ENCODE measurements at regions not wholly inside any gene's neighbourhood (a gene's known extent, or its start where the extent isn't known, plus 50 kb on each side); places are given as distances from the start of the nearest gene placed in this dataset.

GRCh38 chr9:96130970-96131369 lies 171.0 kb downstream of the HSD17B3 start:
- Histone ChIP-seq H3K27me3 (ENCODE audit: control insufficient read depth in 1 of 2, insufficient read depth in 2 of 2, low read length in 1 of 2) (no peaks in the 10 kb centered on the region), H3K4me1 (ENCODE audit: control insufficient read depth in 1 of 2, insufficient read depth in 2 of 2, low read length in 2 of 2) (no peaks in the 10 kb centered on the region), H3K4me3 (ENCODE audit: low read length in 2 of 2) (no peak overlapping the region), H3K27ac (ENCODE audit: low read depth in 1 of 2, low read length in 2 of 2) (no peak overlapping the region), H3K36me3 (ENCODE audit: control insufficient read depth in 1 of 2, insufficient read depth in 2 of 2, low read length in 1 of 2) (no peaks in the 10 kb centered on the region), H3K9me3 (ENCODE audit: control insufficient read depth, low read length) (no peaks in the 10 kb centered on the region)
- WGBS, 2 donors, result 97 to 98% methylated on average over 3 of the region's 3 CpGs
- ATAC-seq (ENCODE audit: low FRiP score) (no peak), DNase-seq (no peak)
- intact Hi-C loops (cut with DNase I), result no loop called here

GRCh38 chr9:96129747-96130146 lies 172.2 kb downstream of the HSD17B3 start:
- H3K36me3 ChIP-seq (ENCODE audit: control insufficient read depth in 1 of 2, insufficient read depth in 2 of 2, low read length in 1 of 2), result no peaks in the 10 kb centered on the region
- DNase-seq (no peak), ATAC-seq (ENCODE audit: low FRiP score) (no peak)
- H3K4me3 ChIP-seq (ENCODE audit: low read length in 2 of 2), result no peak overlapping the region
- no peaks in the 10 kb centered on the region for H3K4me1 ChIP-seq (ENCODE audit: control insufficient read depth in 1 of 2, insufficient read depth in 2 of 2, low read length in 2 of 2)
- WGBS, 2 donors, result 88 to 89% methylated on average over 6 of the region's 6 CpGs
- no peaks in the 10 kb centered on the region for H3K9me3 ChIP-seq (ENCODE audit: control insufficient read depth, low read length)
- no peak overlapping the region for H3K27ac ChIP-seq (ENCODE audit: low read depth in 1 of 2, low read length in 2 of 2)
- H3K27me3 ChIP-seq (ENCODE audit: control insufficient read depth in 1 of 2, insufficient read depth in 2 of 2, low read length in 1 of 2), result no peaks in the 10 kb centered on the region
- intact Hi-C loops (cut with DNase I), result no loop called here

GRCh38 chr9:96128880-96129279 lies 173.1 kb downstream of the HSD17B3 start:
- Histone ChIP-seq H3K4me3 (ENCODE audit: low read length in 2 of 2) (no peak overlapping the region), H3K9me3 (ENCODE audit: control insufficient read depth, low read length) (no peaks in the 10 kb centered on the region), H3K27me3 (ENCODE audit: control insufficient read depth in 1 of 2, insufficient read depth in 2 of 2, low read length in 1 of 2) (no peaks in the 10 kb centered on the region), H3K36me3 (ENCODE audit: control insufficient read depth in 1 of 2, insufficient read depth in 2 of 2, low read length in 1 of 2) (no peaks in the 10 kb centered on the region), H3K27ac (ENCODE audit: low read depth in 1 of 2, low read length in 2 of 2) (no peak overlapping the region), H3K4me1 (ENCODE audit: control insufficient read depth in 1 of 2, insufficient read depth in 2 of 2, low read length in 2 of 2) (no peaks in the 10 kb centered on the region)
- no peak for ATAC-seq (ENCODE audit: low FRiP score)
- DNase-seq, result no peak
- 80 to 85% methylated on average over 2 of the region's 2 CpGs for WGBS, 2 donors
- intact Hi-C loops (cut with DNase I), result no loop called here

- ATAC-seq (ENCODE audit: low FRiP score) (no peak), DNase-seq (no peak)
- no peaks in the 10 kb centered on the region for H3K36me3 ChIP-seq (ENCODE audit: control insufficient read depth in 1 of 2, insufficient read depth in 2 of 2, low read length in 1 of 2)
- intact Hi-C loops (cut with DNase I), result no loop called here
- H3K4me1 ChIP-seq (ENCODE audit: control insufficient read depth in 1 of 2, insufficient read depth in 2 of 2, low read length in 2 of 2), result no peaks in the 10 kb centered on the region
- H3K4me3 ChIP-seq (ENCODE audit: low read length in 2 of 2), result no peak overlapping the region
- no peak overlapping the region for H3K27ac ChIP-seq (ENCODE audit: low read depth in 1 of 2, low read length in 2 of 2)
- 88 to 93% methylated on average over 21 of the region's 21 CpGs for WGBS, 2 donors
- H3K27me3 ChIP-seq (ENCODE audit: control insufficient read depth in 1 of 2, insufficient read depth in 2 of 2, low read length in 1 of 2), result no peaks in the 10 kb centered on the region
- H3K9me3 ChIP-seq (ENCODE audit: control insufficient read depth, low read length), result no peaks in the 10 kb centered on the region
These were observed 175.6 kb downstream of the HSD17B3 start for GRCh38 chr9:96126321-96126881.

GRCh38 chr9:96125624-96126023 lies 176.4 kb downstream of the HSD17B3 start:
- WGBS, 2 donors, result 81 to 83% methylated on average over 3 of the region's 3 CpGs
- Histone ChIP-seq H3K27ac (ENCODE audit: low read depth in 1 of 2, low read length in 2 of 2) (no peak overlapping the region), H3K4me3 (ENCODE audit: low read length in 2 of 2) (no peak overlapping the region), H3K9me3 (ENCODE audit: control insufficient read depth, low read length) (no peaks in the 10 kb centered on the region), H3K36me3 (ENCODE audit: control insufficient read depth in 1 of 2, insufficient read depth in 2 of 2, low read length in 1 of 2) (no peaks in the 10 kb centered on the region), H3K4me1 (ENCODE audit: control insufficient read depth in 1 of 2, insufficient read depth in 2 of 2, low read length in 2 of 2) (no peaks in the 10 kb centered on the region), H3K27me3 (ENCODE audit: control insufficient read depth in 1 of 2, insufficient read depth in 2 of 2, low read length in 1 of 2) (no peaks in the 10 kb centered on the region)
- DNase-seq (no peak), ATAC-seq (ENCODE audit: low FRiP score) (no peak)
- intact Hi-C loops (cut with DNase I), result no loop called here

- intact Hi-C loops (cut with DNase I), result no loop called here
- WGBS, 2 donors, result 67 to 71% methylated on average over 3 of the region's 3 CpGs
- Histone ChIP-seq H3K4me1 (ENCODE audit: control insufficient read depth in 1 of 2, insufficient read depth in 2 of 2, low read length in 2 of 2) (no peaks in the 10 kb centered on the region), H3K27ac (ENCODE audit: low read depth in 1 of 2, low read length in 2 of 2) (no peak overlapping the region), H3K27me3 (ENCODE audit: control insufficient read depth in 1 of 2, insufficient read depth in 2 of 2, low read length in 1 of 2) (no peaks in the 10 kb centered on the region), H3K9me3 (ENCODE audit: control insufficient read depth, low read length) (no peaks in the 10 kb centered on the region), H3K4me3 (ENCODE audit: low read length in 2 of 2) (no peak overlapping the region), H3K36me3 (ENCODE audit: control insufficient read depth in 1 of 2, insufficient read depth in 2 of 2, low read length in 1 of 2) (no peaks in the 10 kb centered on the region)
- ATAC-seq (ENCODE audit: low FRiP score) (no peak), DNase-seq (no peak)
These were observed 179.2 kb downstream of the HSD17B3 start for GRCh38 chr9:96122751-96123150.

GRCh38 chr9:96122282-96122681 lies 179.7 kb downstream of the HSD17B3 start:
- ATAC-seq (ENCODE audit: low FRiP score) (no peak), DNase-seq (no peak)
- H3K4me3 ChIP-seq (ENCODE audit: low read length in 2 of 2), result no peak overlapping the region
- no peaks in the 10 kb centered on the region for H3K9me3 ChIP-seq (ENCODE audit: control insufficient read depth, low read length)
- no peak overlapping the region for H3K27ac ChIP-seq (ENCODE audit: low read depth in 1 of 2, low read length in 2 of 2)
- intact Hi-C loops (cut with DNase I), result no loop called here
- H3K4me1 ChIP-seq (ENCODE audit: control insufficient read depth in 1 of 2, insufficient read depth in 2 of 2, low read length in 2 of 2), result no peaks in the 10 kb centered on the region
- no peaks in the 10 kb centered on the region for H3K27me3 ChIP-seq (ENCODE audit: control insufficient read depth in 1 of 2, insufficient read depth in 2 of 2, low read length in 1 of 2)
- no peaks in the 10 kb centered on the region for H3K36me3 ChIP-seq (ENCODE audit: control insufficient read depth in 1 of 2, insufficient read depth in 2 of 2, low read length in 1 of 2)
- 54 to 65% methylated on average over 6 of the region's 6 CpGs for WGBS, 2 donors

- 63 to 77% methylated on average over 2 of the region's 2 CpGs for WGBS, 2 donors
- no peak for ATAC-seq (ENCODE audit: low FRiP score)
These were observed 180.8 kb downstream of the HSD17B3 start for GRCh38 chr9:96121136-96121535.

GRCh38 chr9:96117398-96118080 lies 184.4 kb downstream of the HSD17B3 start:
- Histone ChIP-seq H3K4me1 (ENCODE audit: control insufficient read depth in 1 of 2, insufficient read depth in 2 of 2, low read length in 2 of 2) (no peaks in the 10 kb centered on the region), H3K27ac (ENCODE audit: low read depth in 1 of 2, low read length in 2 of 2) (no peak overlapping the region), H3K36me3 (ENCODE audit: control insufficient read depth in 1 of 2, insufficient read depth in 2 of 2, low read length in 1 of 2) (no peaks in the 10 kb centered on the region), H3K4me3 (ENCODE audit: low read length in 2 of 2) (no peak overlapping the region), H3K9me3 (ENCODE audit: control insufficient read depth, low read length) (no peaks in the 10 kb centered on the region), H3K27me3 (ENCODE audit: control insufficient read depth in 1 of 2, insufficient read depth in 2 of 2, low read length in 1 of 2) (no peaks in the 10 kb centered on the region)
- 94 to 98% methylated on average over 6 of the region's 6 CpGs for WGBS, 2 donors
- no peak for DNase-seq
- intact Hi-C loops (cut with DNase I), result no loop called here
- no peak for ATAC-seq (ENCODE audit: low FRiP score)

More at GRCh38 chr9:96121136-96121535, 180.8 kb downstream of the HSD17B3 start:
- no peaks in the 10 kb centered on the region for H3K36me3 ChIP-seq (ENCODE audit: control insufficient read depth in 1 of 2, insufficient read depth in 2 of 2, low read length in 1 of 2)
- H3K27ac ChIP-seq (ENCODE audit: low read depth in 1 of 2, low read length in 2 of 2), result no peak overlapping the region
- no peaks in the 10 kb centered on the region for H3K4me1 ChIP-seq (ENCODE audit: control insufficient read depth in 1 of 2, insufficient read depth in 2 of 2, low read length in 2 of 2)
- intact Hi-C loops (cut with DNase I), result no loop called here
- H3K9me3 ChIP-seq (ENCODE audit: control insufficient read depth, low read length), result no peaks in the 10 kb centered on the region
- DNase-seq, result no peak
- H3K27me3 ChIP-seq (ENCODE audit: control insufficient read depth in 1 of 2, insufficient read depth in 2 of 2, low read length in 1 of 2), result no peaks in the 10 kb centered on the region
- H3K4me3 ChIP-seq (ENCODE audit: low read length in 2 of 2), result no peak overlapping the region

All from aorta (tissue), 5 donors.